T47D (cell line): ENCODE measurements at regions not wholly inside any gene's neighbourhood (a gene's known extent, or its start where the extent isn't known, plus 50 kb on each side); places are given as distances from the start of the nearest gene placed in this dataset.
A peak's percentile ranks its signal among the peaks of the same experiment; 100 is the strongest.

Source experiments
- DNase-seq, 2 experiments: peaks; one replicate each; pipeline versions ENCODE4 v3.0.0 to v3.0.0-alpha.2; 2011 to 2012; ENCODE audit warnings: low read depth in 1 of 2, low spot score in 1 of 2
- JUND ChIP-seq: IDR thresholded peaks from 2 replicates; pipeline ENCODE4 v1.6.1; 2012; ENCODE audit warnings: low read depth
- in situ Hi-C: cut with HindIII; loops from 2 replicates; pipeline ENCODE4 v1.10.0; 2016; ENCODE audit warnings: low sequenced_read_pairs, low pct_unique_long_range_greater_than_20kb

DNA sequence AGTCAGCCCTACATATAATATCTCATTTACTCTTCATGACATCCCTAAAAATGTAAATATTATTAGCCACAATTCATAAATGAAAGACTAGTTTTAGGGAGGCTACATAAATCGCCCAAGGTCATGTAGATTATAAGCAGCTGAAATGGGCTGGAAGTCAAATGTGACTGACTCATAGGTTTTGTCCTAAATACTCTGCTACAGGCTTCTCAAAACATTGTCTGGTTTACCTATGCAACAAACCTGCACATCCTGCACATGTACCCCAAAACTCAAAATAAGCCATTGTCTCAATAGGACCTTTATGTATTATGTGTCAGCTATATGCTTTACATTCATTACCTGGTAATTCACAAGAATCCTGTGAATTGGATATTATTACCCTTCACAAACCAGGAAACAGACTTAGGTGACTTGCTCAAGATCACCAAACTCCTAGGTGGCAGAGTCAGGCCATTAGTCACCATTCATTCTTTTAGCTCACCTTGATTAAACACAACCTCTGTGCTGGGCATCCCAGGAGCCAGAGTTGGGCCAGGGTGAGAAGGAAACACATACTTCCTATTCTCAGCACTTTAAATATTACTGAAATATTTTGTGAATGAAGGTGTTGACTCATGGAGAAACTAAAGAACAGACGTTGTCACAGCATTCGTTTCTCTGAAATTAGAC, 69.4 kb upstream of the CPO start:
- no peak for DNase-seq
- in situ Hi-C loops = no loop called here
- TF ChIP-seq JUND = no peak

DNA sequence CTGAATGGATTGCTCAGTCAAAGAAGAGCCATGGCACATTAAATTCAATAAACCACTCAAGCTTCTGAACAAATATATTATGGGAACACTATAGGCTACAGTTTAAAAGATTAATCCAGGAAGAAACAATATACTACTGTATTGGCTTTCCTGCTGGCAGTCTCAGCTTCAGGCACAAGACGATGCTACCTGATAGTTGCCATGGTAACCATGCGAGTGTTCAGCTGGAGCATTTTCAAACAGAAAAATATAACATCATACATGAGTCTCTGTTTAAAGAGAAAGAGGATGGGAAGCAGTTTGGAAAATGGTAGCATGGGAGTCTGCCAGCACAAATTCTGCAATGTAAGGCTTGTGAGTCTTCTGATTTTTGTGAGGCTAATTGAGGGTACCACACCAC, 65.9 kb upstream of the CPO start:
- DNase-seq = peak in 1 of 2 experiments; percentile 33
- no peak for TF ChIP-seq JUND
- in situ Hi-C loops = no loop called here

DNA sequence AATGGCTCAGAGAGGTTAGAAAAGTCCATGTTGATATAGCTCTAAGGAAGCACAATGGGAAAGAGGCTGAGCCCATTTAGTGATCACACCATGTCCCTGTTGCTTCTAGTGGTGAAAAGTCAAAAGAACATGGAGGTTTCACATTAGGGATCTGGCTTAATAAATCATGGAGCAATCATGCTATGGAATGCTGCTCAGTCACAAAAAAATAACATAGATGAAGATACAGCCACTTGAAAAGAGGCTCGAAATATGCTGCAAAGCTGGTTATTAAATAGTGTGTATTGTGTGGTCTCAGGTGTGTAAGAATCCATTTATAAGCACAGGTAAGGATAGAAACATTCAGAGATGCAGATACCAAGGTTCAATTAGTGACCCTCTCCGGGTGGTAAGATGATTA, 63.6 kb upstream of the CPO start:
- in situ Hi-C loops = no loop called here
- DNase-seq = peak in 1 of 2 experiments; percentile 6
- TF ChIP-seq JUND = no peak

DNA sequence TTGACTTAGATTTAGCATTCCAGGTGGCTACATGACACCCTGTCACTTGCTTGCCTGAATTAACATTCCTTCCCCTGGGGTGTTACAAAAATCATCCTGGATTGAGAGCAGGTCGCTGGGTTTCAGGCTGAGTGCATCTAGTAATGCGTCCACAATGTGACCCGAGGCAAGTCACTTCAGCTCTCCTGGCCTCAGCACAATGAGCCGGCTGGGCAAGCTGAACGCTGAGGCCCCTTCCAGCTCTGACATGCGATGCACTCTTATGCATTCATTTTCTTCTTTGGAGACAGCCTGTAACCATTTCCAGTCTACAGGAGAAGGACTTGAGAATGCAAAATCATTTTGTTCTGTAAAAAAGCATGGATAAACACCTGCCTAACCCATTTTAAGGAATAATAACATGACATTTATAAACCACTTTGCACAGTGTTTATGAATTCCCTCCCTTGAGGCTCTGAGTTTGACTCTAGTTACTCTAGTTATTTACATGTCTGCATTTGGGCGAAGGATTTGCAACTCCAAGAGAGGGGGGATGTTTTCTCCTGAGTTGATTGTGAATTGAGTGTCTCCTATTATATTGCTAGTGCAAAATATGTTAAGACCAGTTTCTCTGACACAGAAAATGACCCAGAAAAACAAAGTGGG, 63.0 kb upstream of the CPO start:
- TF ChIP-seq JUND = no peak

DNA sequence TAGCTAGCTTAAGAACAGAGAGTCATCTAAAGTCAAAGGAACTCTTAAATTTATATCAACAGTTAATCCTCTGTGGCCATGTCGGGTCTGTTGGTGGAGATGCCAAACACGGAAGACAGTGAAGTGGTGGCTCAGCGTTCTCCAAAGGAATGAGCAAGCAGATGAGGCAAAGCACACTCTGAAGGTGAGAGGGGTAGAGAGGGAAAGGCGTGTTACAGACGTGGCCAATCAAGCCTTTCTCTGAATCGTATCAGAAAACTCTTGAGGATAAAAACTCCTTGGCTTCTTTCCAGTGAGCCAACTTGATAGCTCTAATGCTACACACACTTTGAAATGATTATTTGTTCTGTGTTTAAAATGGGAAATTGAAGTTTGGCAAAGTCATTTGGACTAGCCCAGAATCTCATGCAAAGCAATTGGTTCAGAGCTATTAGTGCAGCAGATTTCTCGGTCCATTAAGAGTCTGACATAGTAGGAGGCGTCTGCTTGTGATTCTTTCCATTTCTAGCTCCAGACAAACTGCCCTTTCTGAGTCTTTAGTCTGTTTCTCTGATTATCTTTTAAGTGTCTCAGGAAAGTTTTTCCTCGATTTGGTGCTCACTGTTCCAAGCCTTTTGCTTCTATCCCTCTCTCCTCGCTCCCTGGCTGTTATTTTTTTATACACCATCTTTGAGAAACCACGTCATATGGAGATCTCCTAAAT, 57.5 kb upstream of the CPO start:
- in situ Hi-C loops = no loop called here
- no peak for TF ChIP-seq JUND
- no peak for DNase-seq

More for the DNA sequence above, 63.0 kb upstream of the CPO start:
- in situ Hi-C loops = no loop called here
- DNase-seq = peak in 1 of 2 experiments; percentile 37

DNA sequence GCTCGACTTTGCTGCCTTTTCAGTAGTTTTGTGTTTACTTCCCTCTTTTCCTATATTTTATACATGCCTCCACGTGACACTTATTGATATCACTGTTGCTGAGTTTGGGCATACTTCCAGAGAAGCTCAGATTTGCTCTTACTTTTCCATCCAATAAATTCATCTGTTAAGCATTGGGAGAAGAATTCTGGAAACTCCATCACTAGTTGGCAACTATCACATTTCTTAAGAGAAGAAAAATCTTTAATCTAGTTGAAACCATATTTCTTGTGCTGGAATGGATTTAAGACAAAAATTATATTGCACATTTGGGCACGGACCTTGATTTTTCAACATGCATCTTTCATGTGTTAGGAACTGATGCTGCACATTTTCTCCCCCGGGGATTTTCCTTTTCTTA, 52.6 kb upstream of the CPO start:
- in situ Hi-C loops = no loop called here
- TF ChIP-seq JUND = no peak
- no peak for DNase-seq

DNA sequence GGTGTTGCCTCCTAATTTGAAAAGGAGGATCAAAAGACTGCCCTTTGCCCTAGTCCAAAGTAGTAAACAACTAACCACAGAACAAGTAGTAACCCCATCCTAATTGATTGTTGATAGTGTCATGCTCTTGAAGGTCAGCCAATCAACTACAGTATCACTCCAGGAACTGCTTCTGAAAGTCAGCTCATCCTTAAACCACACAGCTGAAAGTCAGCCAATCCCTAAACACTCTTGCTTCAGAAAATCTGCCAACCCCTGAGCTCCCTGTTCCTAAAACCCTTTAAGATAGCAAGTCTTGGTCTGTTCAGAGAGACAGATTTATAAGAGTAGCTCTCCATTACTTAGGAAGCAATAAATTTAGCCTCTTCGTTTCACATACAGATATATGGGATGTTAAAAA, 51.6 kb upstream of the CPO start:
- in situ Hi-C loops = no loop called here
- TF ChIP-seq JUND = no peak
- no peak for DNase-seq
